AG08396 (cell line): ENCODE measurements at regions not wholly inside any gene's neighbourhood (a gene's known extent, or its start where the extent isn't known, plus 50 kb on each side); places are given as distances from the start of the nearest gene placed in this dataset.

Source experiments
- DNase-seq: peaks from one replicate; pipeline ENCODE4 v3.0.0; 2012; ENCODE audit warnings: low spot score, mixed read lengths

GRCh38 chr5:111676926-111677415, 80.0 kb downstream of the NREP start:
- DNase-seq: no peak

- no peak for DNase-seq
Measured at GRCh38 chr5:111676466-111676865, 80.5 kb downstream of the NREP start.

GRCh38 chr5:111675201-111675934, 81.6 kb downstream of the NREP start:
- DNase-seq: no peak

GRCh38 chr5:111673891-111674626, 82.9 kb downstream of the NREP start:
- DNase-seq: no peak

- DNase-seq: no peak
Measured at GRCh38 chr5:111672099-111672498, 84.9 kb downstream of the NREP start.

GRCh38 chr5:111670826-111671492, 86.0 kb downstream of the NREP start:
- no peak for DNase-seq

- DNase-seq: no peak
Measured at GRCh38 chr5:111668477-111669414, 88.2 kb downstream of the NREP start.

GRCh38 chr5:111667128-111667736, 89.8 kb downstream of the NREP start:
- DNase-seq: no peak

GRCh38 chr5:111656580-111656979, 100.4 kb downstream of the NREP start:
- no peak for DNase-seq

- DNase-seq: no peak
Measured at GRCh38 chr5:111655169-111655924, 101.6 kb downstream of the NREP start.

GRCh38 chr5:111653408-111653807, 103.6 kb downstream of the NREP start:
- no peak for DNase-seq

GRCh38 chr5:111649516-111649915, 107.5 kb downstream of the NREP start:
- no peak for DNase-seq

- no peak for DNase-seq
Measured at GRCh38 chr5:111645303-111645838, 111.6 kb downstream of the NREP start.

- DNase-seq: no peak
Measured at GRCh38 chr5:111643499-111643898, 113.5 kb downstream of the NREP start.

GRCh38 chr5:111641533-111642233, 115.3 kb downstream of the NREP start:
- peak; percentile 25 for DNase-seq

GRCh38 chr5:111639912-111640311, 117.1 kb downstream of the NREP start:
- DNase-seq: no peak

GRCh38 chr5:111636736-111637135, 120.3 kb downstream of the NREP start:
- no peak for DNase-seq

- no peak for DNase-seq
Measured at GRCh38 chr5:111635916-111636570, 121.0 kb downstream of the NREP start.
